GM19455 (cell line): ENCODE measurements at regions not wholly inside any gene's neighbourhood (a gene's known extent, or its start where the extent isn't known, plus 50 kb on each side); places are given as distances from the start of the nearest gene placed in this dataset.
A peak's percentile ranks its signal among the peaks of the same experiment; 100 is the strongest.
"Not testable (repeated sequence)": the region's sequence is repeated elsewhere in the genome, so short reads cannot be mapped to it uniquely, and the experiment has no call there.

Source experiments
- ATAC-seq: cut with Tn5 transposase; IDR thresholded peaks from one replicate; pipeline ENCODE4 v1.9.1; 2021; ENCODE audit not compliant: unreplicated experiment

DNA sequence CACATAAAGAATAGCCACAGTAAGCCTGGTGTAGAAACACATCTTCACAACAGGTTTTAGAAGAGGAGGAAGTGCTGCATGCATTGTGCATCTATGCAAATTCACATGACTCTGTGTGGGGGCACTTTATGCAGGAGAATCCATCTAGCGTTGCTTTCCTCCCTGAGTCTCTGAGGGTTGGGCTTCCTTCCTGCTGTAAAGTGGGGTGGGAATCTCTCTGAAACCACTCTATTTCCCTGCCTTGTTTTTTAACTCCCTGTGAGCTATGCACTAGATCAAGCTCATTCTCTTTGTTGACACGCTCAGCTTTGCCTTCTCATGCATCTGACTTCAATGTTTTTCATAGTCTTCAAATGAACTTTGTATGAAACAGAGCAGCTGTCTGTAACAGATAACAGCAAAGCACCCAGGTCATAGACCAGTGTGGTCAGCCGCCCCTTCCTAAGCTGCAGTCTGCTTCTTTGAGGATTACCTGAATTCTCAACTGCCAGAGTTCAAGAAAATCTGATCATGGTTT is 102.7 kb upstream of the DPH5 start:
- peak; percentile 97 for ATAC-seq

DNA sequence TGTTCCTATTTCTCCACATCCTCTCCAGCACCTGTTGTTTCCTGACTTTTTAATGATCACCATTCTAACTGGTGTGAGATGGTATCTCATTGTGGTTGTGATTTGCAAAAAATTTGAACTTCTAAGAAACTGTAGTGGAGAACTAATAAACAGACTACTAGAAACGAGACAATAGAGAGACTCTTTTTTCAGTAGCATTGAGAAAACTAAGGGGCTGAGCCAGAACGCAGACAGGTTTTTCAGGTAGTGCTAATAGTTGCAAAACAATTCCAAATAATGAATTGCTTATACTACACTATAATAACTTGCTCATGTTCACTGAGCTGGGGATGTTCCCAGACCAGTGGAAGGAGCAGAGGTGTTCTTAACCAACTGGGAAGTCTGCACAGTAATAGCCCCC is 98.8 kb upstream of the DPH5 start:
- no peak for ATAC-seq

DNA sequence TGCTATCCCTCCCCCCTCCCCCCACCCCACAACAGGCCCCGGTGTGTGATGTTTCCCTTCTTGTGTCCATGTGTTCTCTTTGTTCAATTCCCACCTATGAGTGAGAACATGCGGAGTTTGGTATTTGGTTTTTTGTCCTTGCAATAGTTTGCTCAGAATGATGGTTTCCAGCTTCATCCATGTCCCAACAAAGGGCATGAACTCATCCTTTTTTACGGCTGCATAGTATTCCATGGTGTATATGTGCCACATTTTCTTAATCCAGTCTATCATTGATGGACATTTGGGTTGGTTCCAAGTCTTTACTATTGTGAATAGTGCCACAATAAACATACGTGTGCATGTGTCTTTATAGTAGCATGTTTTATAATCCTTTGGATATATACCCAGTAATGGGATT is 98.3 kb upstream of the DPH5 start:
- ATAC-seq, result not testable (repeated sequence)

DNA sequence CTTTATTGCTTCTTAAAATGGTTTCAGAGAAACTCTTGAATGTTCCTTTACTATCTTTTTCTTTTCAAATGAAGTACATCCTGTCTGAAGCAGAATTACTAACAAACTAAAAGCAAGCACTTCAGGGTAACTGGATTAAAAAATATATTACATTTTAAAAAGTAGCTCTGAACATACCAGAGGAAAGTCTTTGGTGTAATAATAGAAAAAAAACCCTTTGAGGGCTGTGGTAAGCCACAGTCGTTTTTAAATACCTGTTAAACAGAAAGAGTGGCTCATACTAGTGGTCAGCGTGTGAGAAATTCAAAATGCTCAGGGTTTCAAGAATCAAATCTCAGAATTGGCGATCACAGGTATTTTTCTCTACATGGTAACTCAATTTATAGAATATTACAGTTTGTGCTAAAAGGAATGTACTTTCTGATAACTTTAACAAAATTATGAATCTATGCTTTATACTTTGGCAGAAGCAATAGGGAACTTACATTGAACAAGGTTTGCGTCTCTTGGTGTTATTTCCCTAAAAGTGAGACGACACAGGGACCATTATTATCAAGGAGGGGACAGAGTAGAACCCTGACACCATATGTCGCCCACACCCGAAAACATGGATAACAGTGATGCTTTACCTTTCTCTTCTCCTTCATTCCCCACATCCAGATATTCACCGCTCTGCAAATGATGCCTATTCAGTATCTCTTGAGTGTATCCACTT is 97.0 kb upstream of the DPH5 start:
- peak; percentile 92 for ATAC-seq

DNA sequence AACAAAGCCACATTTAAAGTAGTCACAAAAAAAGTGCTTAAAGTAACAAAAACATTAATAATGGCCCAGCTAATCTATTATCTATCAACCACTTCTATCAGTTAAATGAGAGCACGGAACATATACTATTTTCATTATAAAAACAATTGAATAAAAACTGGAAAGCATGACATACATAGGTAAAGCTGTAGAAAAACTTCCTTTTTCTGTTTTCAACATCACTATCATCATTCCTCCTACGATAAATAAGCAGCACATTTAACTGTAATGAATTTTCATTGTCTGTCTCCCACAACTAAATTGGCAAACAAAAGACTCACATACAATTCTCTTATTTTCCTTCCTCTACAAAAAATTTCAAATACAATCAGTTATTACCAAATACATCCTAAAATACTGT is 96.4 kb upstream of the DPH5 start:
- no peak for ATAC-seq

DNA sequence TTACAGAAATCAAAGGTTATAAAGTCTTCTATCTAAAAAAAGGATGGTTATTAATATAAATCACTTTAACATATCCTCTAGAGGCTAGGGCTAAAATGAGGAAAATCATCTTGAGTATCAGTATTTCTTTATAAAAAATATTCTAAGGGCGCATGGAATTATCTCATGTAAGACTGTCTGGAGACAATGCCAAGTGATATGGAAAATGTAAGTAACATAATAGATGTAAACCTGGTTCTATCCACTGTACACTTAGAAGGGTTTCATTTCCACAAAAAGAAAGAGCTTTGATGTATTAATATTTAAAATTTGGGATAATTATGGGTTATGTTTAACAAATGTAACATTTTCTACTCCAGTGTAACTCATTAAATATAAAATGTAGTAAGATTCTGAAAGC is 95.9 kb upstream of the DPH5 start:
- no peak for ATAC-seq

DNA sequence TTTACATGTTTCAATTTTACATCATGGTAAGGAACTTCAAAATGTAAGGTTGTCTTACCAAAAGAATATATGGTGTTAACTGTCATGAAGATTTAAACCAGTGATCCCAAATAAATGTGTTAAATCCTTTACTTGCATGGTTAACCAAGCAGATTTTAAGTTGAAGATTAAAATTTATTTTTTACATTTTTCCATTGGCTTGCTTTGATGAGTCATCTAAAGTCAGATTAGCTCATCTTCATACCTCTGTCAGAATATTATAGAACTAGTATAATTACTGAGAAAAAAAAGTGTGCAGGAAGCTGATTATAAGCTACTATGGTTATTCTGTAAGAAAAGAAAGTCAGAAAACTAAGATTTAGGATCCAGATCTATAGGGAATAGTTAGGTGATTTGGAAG is 95.3 kb upstream of the DPH5 start:
- no peak for ATAC-seq

DNA sequence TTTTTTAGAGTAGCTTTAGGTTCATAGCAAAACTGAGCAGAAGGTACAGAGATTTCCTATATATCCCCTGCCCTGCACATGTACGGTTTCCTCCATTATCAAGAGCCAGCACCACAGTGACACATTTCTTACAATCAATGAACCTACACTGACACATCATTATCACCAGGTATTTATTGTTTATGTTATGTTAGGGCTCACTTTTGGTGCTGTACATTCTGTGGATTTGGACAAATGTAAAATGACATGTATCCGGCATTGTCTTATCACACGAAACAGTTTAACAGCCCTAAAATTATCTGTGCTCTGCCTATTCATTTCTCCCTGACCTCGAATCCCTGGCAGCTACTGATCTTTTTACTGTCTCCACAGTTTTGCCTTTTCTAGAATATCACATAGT is 93.7 kb upstream of the DPH5 start:
- no peak for ATAC-seq

DNA sequence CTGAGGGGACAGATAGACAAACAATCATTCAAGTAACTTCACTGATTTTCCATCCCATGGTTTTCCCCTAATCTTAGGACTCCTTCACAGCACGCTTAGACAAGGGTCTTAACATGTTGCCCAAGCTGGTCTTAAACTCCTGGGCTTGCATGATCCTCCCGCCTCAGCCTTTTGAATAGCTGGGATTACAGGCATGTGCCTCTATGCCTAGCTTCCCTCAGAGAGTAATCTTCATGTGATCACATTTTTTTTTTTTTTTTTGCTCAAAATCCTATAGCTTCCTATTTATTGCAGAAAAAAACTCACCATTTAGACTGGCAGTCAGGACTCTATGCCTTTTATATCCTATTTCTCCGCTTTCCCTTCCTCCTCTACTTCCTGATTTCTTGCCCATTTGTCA is 90.4 kb upstream of the DPH5 start:
- no peak for ATAC-seq

DNA sequence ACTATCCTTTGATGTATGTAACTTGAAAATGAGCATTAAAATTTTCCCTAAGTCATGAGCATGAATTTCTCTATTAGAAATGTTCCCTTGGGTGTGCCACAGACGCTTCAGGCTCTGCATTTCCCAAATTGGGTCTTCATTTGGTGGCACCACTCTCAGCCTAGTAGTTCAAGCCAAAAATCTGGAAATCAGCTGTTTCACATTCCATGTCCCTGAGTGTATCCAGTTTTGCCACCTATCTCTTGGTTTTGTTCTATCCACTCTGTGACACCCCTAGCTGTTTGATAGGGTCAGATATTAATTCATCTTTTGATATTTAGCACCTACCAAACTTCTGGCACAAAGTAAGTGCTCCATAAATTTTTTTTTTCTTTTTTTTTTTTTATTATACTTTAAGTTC is 89.5 kb upstream of the DPH5 start:
- no peak for ATAC-seq

DNA sequence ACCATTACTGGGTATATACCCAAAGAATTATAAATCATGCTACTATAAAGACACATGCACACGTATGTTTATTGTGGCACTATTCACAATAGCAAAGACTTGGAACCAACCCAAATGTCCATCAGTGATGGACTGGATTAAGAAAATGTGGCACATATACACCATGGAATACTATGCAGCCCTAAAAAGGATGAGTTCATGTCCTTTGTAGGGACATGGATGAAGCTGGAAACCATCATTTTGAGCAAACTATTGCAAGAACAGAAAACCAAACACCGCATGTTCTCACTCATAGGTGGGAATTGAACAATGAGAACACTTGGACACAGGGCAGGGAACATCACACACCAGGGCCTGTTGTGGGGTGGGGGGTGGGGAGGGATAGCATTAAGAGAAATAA is 88.5 kb upstream of the DPH5 start:
- ATAC-seq, result not testable (repeated sequence)

DNA sequence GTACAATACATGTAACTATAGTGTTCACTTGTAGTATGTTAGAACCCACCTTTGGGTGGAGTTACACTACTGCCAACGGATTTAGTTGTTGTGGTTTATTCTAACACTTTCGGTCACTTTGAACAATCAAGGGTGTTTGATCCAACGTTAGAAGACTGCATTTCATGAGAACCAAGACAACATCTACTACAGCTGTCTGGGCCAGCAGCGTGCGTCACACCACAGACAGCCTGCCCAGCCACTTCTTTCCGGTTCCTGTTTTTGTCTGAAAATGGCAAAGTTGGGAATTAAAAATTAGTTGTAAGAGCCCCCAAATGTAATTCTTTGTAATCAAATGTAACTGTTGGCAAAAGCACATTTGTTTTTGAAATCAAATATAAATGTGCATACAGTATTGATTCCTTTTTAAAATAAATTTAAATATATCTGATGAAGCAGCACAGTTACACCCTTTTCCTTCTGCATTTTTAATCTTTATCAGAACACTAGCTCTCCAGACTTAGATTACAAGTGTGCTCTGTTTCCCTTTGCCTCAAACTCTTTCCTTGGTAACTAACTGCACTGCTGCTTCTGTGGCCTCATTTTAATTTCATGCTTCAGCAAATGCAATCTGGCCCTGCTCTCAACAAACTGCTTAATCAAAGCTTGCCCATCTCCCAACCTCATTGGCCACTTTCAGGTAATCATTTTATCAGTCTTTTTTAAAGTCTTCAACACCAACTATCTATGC is 86.6 kb upstream of the DPH5 start:
- peak; percentile 93 for ATAC-seq

DNA sequence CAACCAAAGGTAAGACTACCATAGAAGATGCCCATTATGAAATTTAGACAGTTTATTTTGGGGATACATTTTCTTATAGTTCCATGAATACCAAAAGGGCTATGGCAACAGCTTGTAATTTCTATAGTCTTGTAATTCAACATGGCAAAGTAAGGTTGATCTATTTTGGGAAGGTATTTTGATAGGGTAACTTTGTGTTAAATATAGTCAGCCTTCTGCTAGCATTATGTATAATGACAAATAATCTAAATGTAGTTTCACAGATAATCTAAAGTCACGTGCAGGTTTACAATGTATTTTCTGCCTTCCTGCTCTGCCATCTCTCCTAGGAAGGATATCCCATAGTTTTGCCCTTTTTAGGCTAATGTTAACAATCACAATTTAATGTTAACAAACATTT is 85.9 kb upstream of the DPH5 start:
- no peak for ATAC-seq

DNA sequence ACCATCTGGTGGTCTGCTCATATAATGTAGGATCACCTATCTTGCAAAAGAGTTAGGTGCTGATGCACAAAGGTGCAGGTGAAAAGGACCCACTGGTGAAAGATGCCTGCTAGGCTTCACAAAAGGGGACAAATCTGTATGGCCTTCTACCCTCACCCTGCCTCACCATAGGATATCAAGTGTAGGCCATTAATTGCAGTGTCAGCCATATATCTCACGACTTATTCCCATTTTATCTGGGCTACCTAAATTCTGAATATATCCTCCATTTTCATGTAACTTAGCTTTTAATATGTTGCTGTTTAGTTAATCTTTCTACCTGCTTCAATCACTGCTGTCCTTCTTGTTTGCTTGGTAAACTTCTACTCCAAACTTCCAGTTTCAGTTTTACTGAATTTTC is 84.2 kb upstream of the DPH5 start:
- no peak for ATAC-seq

DNA sequence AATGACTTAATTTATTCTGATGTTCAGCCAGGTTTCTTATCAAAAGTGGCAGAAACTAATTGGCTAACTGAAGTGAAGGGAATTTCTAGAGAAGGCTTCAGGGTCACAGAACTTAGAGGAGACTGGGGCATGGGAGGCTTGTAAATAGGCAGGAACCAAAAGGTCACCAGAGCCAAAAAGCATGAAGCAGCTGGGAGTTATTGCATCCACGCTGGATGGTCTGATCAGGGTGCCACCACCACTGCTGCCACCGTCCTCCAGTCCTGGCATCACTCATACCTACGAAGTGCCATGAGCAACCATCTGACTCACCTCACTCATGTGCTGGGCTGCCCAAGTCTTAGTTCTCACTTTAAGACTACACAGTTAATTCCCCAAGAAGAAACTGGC is 82.5 kb upstream of the DPH5 start:
- no peak for ATAC-seq

DNA sequence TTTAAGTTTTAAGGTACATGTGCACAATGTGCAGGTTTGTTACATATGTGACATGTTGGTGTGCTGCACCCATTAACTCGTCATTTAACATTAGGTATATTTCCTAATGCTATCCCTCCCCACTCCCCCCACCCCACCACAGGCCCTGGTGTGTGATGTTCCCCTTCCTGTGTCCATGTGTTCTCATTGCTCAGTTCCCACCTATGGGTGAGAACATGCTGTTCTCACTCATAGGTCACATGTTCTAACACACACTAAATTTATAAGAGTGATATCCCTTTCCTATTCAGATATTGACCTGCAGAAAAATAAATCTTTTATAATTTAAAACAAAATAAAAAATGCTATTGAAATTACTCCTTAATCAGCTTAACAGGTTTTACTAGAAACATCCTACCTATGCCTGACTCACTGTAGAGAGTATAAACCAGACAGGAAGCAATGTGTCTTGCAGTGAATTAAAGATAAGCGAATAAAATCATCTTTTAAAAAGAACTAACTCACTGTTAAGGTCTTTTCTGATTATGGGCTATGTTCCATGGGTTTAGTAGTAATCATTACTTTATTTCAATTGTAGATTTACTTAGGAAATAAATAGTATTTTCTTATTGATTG is 82.0 kb upstream of the DPH5 start:
- no peak for ATAC-seq

DNA sequence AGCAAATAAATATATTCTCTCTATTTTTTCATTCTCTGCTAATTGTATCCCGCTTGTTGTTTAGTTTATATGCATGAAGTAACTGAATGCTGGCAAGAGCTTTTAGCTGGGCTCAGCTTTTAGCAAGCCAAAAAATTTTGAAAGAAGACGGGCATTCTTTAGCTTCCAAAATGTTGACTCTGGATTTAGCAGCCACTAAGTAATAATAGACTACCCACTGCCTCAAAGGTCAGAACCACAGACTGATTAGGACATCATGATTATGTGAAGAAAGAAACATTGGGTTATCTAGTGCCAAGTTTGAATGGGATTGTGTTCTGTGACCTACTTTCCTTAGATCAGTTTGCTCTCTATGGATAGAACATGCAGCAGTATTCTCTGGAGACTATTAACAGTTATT is 80.3 kb upstream of the DPH5 start:
- ATAC-seq, result no peak

DNA sequence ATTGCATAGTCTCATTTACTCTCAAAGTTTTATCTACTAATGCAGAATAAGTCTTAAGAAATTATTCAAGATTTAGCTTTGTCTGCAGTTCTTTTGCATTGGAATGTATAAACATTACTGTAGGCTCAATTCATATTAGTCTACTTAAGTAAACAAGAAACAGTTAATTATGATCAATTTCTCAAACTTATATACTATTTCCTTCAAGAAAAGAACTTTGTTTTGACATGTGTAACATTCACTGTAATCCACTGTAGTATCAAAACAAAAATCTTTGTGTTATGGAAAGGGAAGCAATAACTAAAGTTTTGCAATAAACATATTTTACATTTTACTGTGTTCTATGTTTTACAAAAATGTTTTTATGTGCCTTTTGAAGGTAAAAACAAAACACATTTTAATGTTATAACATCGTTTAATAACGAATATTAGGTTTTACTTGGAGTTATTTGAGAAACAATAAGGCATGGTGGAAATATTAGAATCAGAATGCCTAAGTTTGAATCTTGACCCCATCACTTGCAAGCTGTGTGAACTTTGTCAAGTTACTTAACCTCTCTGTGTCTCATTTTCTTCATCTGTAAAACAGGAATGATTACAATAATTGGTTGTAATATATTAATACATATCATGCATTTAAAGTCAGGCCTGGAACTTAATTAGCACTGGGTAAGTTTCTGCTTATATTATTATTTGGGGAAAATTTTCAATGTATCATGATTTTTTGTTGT is 77.0 kb upstream of the DPH5 start:
- ATAC-seq, result no peak

DNA sequence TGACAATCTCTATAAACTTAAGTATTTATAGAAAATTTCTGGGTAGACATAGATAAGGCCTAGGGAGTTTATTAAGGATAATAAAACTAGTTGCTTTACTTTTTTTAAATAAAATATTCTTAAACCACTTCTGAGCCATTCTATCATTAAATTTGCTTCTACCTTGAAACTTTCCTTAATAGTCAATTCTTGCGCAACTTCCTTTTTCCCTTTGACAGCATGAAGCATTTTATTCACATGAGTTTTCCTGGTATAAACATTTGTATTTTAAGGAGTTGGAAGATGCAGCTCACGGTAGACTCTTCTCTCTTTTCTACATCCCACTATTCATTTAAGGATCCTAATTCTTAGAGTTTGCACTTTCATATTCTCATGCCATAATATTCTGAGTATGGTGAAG is 75.8 kb upstream of the DPH5 start:
- ATAC-seq, result no peak

DNA sequence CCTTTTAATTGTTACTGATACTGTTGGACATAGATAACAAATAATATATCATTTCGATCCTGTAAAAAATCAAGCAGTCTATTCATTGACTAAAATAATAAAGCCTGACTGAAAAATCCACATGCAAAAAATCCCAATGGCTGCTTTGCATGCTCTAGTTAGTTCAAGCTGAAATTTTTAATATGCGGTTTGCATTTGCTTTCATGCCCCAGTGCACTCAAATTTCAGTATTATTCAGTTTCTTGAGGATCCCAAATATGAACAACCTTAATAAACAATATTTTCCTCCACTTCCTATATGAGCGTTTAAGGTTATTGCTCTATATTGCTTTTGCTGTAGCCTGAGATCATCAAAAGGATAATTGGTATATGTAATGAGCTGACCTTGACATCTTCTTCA is 75.1 kb upstream of the DPH5 start:
- ATAC-seq, result no peak

DNA sequence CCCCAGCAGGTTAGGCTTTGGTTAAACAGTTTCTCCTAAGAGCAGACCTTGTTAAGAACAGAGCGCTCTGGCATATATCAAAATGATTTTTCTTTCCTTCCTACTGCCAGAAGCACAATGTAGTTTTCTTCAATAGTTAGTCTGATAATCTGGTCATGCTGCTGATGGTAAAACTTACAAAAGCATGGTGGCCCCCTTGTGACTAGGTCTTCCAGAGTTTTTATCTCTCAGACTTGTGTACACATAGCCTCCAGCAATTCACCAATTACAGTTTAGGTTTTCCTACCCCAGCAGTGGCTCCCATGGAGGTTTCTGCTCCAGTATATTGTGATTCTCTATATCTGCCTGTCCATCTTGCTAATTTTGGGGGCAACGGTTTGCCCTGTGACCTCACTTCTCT is 73.3 kb upstream of the DPH5 start:
- ATAC-seq, result no peak

DNA sequence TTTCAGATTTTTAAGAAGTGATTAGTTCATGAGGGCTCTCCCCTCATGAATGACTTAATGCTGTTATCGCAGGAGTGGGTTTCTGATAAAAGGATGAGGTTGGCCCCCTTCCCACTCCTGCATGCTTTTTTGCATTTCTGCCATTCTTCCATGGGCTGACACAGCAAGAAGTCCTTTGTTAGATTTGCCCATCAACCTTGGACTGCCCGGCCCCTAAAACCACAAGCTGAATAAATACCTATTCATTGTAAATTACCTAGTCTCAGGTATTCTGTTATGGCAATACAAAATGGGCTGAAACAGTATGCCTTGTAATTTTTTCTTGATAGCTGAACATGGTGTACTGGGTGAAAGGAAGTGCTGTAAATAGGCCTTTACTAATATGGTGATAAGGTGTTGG is 72.7 kb upstream of the DPH5 start:
- no peak for ATAC-seq
